ENCODE measurements at regions not wholly inside any gene's neighbourhood (a gene's known extent, or its start where the extent isn't known, plus 50 kb on each side); places are given as distances from the start of the nearest gene placed in this dataset.

GRCh38 chr13:79778741-79779460 lies 297.9 kb downstream of the NDFIP2 start:
- DNase-seq, result no peak
- peaks cover 0 to 2% (median 0%) of the 10 kb centered on the region in 3 donors for H3K27me3 Mint-ChIP-seq (ENCODE audit: low read depth in 3 of 3)
- no peaks in the 10 kb centered on the region for H3K36me3 Mint-ChIP-seq
- H3K27ac Mint-ChIP-seq, result no peak overlapping the region
- H3K4me3 Mint-ChIP-seq, result no peak overlapping the region
- H3K9me3 Mint-ChIP-seq, result no peaks in the 10 kb centered on the region
- H3K4me1 Mint-ChIP-seq, result peaks cover 4 to 7% of the 10 kb centered on the region in 2 donors

- Mint-ChIP-seq H3K4me3 (no peak overlapping the region), H3K27me3 (ENCODE audit: low read depth in 3 of 3) (no peaks in the 10 kb centered on the region), H3K27ac (no peak overlapping the region), H3K4me1 (no peaks in the 10 kb centered on the region), H3K9me3 (no peaks in the 10 kb centered on the region), H3K36me3 (no peaks in the 10 kb centered on the region)
- no peak for DNase-seq
Observed at GRCh38 chr13:79777504-79777903, 296.5 kb downstream of the NDFIP2 start.

GRCh38 chr13:79776531-79777295 lies 295.8 kb downstream of the NDFIP2 start:
- Mint-ChIP-seq H3K4me1 (no peaks in the 10 kb centered on the region), H3K27me3 (ENCODE audit: low read depth in 3 of 3) (no peaks in the 10 kb centered on the region), H3K27ac (no peak overlapping the region)

GRCh38 chr13:79775830-79776229 lies 294.9 kb downstream of the NDFIP2 start:
- H3K9me3 Mint-ChIP-seq, result peaks cover 0 to 3% (median 0%) of the 10 kb centered on the region in 6 donors
- peaks cover 0 to under 1% (median 0%) of the 10 kb centered on the region in 3 donors for H3K27me3 Mint-ChIP-seq (ENCODE audit: low read depth in 3 of 3)
- H3K4me1 Mint-ChIP-seq, result no peaks in the 10 kb centered on the region
- H3K4me3 Mint-ChIP-seq, result no peak overlapping the region
- H3K36me3 Mint-ChIP-seq, result no peaks in the 10 kb centered on the region
- peak in 1 of 3 donors; percentile 5 for DNase-seq
- no peak overlapping the region for H3K27ac Mint-ChIP-seq

More at GRCh38 chr13:79776531-79777295, 295.8 kb downstream of the NDFIP2 start:
- Mint-ChIP-seq H3K36me3 (no peaks in the 10 kb centered on the region), H3K4me3 (no peak overlapping the region), H3K9me3 (no peaks in the 10 kb centered on the region)
- no peak for DNase-seq

- Mint-ChIP-seq H3K27ac (no peak overlapping the region), H3K9me3 (peaks cover 0 to 3% (median 0%) of the 10 kb centered on the region in 6 donors), H3K4me1 (no peaks in the 10 kb centered on the region), H3K36me3 (no peaks in the 10 kb centered on the region), H3K4me3 (no peak overlapping the region), H3K27me3 (ENCODE audit: low read depth in 3 of 3) (peaks cover 0 to 2% (median 0%) of the 10 kb centered on the region in 3 donors)
- no peak for DNase-seq
Observed at GRCh38 chr13:79772811-79773210, 291.9 kb downstream of the NDFIP2 start.

GRCh38 chr13:79771493-79771892 lies 290.5 kb downstream of the NDFIP2 start:
- no peaks in the 10 kb centered on the region for H3K4me1 Mint-ChIP-seq
- H3K36me3 Mint-ChIP-seq, result no peaks in the 10 kb centered on the region
- H3K9me3 Mint-ChIP-seq, result peaks cover 0 to 3% (median 0%) of the 10 kb centered on the region in 6 donors
- H3K27me3 Mint-ChIP-seq (ENCODE audit: low read depth in 3 of 3), result peaks cover 0 to 2% (median 0%) of the 10 kb centered on the region in 3 donors
- no peak overlapping the region for H3K4me3 Mint-ChIP-seq
- H3K27ac Mint-ChIP-seq, result no peak overlapping the region
- no peak for DNase-seq

- no peaks in the 10 kb centered on the region for H3K4me1 Mint-ChIP-seq
- peaks cover 0 to 3% (median 0%) of the 10 kb centered on the region in 6 donors for H3K9me3 Mint-ChIP-seq
- H3K27me3 Mint-ChIP-seq (ENCODE audit: low read depth in 3 of 3), result peaks cover 0 to 2% (median 0%) of the 10 kb centered on the region in 3 donors
- DNase-seq, result no peak
- H3K27ac Mint-ChIP-seq, result no peak overlapping the region
- no peaks in the 10 kb centered on the region for H3K36me3 Mint-ChIP-seq
- no peak overlapping the region for H3K4me3 Mint-ChIP-seq
Observed at GRCh38 chr13:79770056-79770455, 289.1 kb downstream of the NDFIP2 start.

GRCh38 chr13:79767126-79767525 lies 286.2 kb downstream of the NDFIP2 start:
- no peaks in the 10 kb centered on the region for H3K36me3 Mint-ChIP-seq

GRCh38 chr13:79765331-79765730 lies 284.4 kb downstream of the NDFIP2 start:
- Mint-ChIP-seq H3K27ac (no peak overlapping the region), H3K27me3 (ENCODE audit: low read depth in 3 of 3) (no peaks in the 10 kb centered on the region), H3K4me1 (no peaks in the 10 kb centered on the region), H3K36me3 (no peaks in the 10 kb centered on the region), H3K9me3 (peaks cover 0 to 10% (median 4%) of the 10 kb centered on the region in 6 donors), H3K4me3 (no peak overlapping the region)
- no peak for DNase-seq

More at GRCh38 chr13:79767126-79767525, 286.2 kb downstream of the NDFIP2 start:
- no peak overlapping the region for H3K27ac Mint-ChIP-seq
- H3K4me3 Mint-ChIP-seq, result no peak overlapping the region
- H3K27me3 Mint-ChIP-seq (ENCODE audit: low read depth in 3 of 3), result peaks cover 0 to 2% (median 0%) of the 10 kb centered on the region in 3 donors
- DNase-seq, result no peak
- H3K4me1 Mint-ChIP-seq, result no peaks in the 10 kb centered on the region
- peaks cover 0 to 6% (median 0%) of the 10 kb centered on the region in 6 donors for H3K9me3 Mint-ChIP-seq

- Mint-ChIP-seq H3K27me3 (ENCODE audit: low read depth in 3 of 3) (peaks cover 0 to 4% (median 2%) of the 10 kb centered on the region in 3 donors), H3K27ac (no peak overlapping the region), H3K9me3 (peaks cover 0 to 3% (median 0%) of the 10 kb centered on the region in 6 donors), H3K4me3 (no peak overlapping the region), H3K36me3 (no peaks in the 10 kb centered on the region), H3K4me1 (no peaks in the 10 kb centered on the region)
- DNase-seq, result no peak
Observed at GRCh38 chr13:79749984-79750551, 269.1 kb downstream of the NDFIP2 start.

- no peak overlapping the region for H3K27ac Mint-ChIP-seq
- peaks cover 0 to 5% (median 2%) of the 10 kb centered on the region in 3 donors for H3K27me3 Mint-ChIP-seq (ENCODE audit: low read depth in 3 of 3)
- H3K4me1 Mint-ChIP-seq, result no peaks in the 10 kb centered on the region
- DNase-seq, result no peak
- H3K4me3 Mint-ChIP-seq, result no peak overlapping the region
- no peaks in the 10 kb centered on the region for H3K36me3 Mint-ChIP-seq
- peaks cover 0 to 3% (median 0%) of the 10 kb centered on the region in 6 donors for H3K9me3 Mint-ChIP-seq
Observed at GRCh38 chr13:79749566-79749965, 268.6 kb downstream of the NDFIP2 start.

- Mint-ChIP-seq H3K27ac (no peak overlapping the region), H3K4me1 (no peaks in the 10 kb centered on the region), H3K36me3 (no peaks in the 10 kb centered on the region), H3K27me3 (ENCODE audit: low read depth in 3 of 3) (peaks cover 0 to 3% (median 2%) of the 10 kb centered on the region in 3 donors), H3K4me3 (no peak overlapping the region), H3K9me3 (peaks cover 0 to 3% (median 0%) of the 10 kb centered on the region in 6 donors)
- no peak for DNase-seq
Observed at GRCh38 chr13:79745081-79745480, 264.1 kb downstream of the NDFIP2 start.

GRCh38 chr13:79742923-79743322 lies 262.0 kb downstream of the NDFIP2 start:
- H3K4me3 Mint-ChIP-seq, result no peak overlapping the region
- peaks cover 0 to 3% (median 2%) of the 10 kb centered on the region in 3 donors for H3K27me3 Mint-ChIP-seq (ENCODE audit: low read depth in 3 of 3)
- peaks cover 0 to 3% (median 0%) of the 10 kb centered on the region in 6 donors for H3K9me3 Mint-ChIP-seq
- no peaks in the 10 kb centered on the region for H3K36me3 Mint-ChIP-seq
- no peak for DNase-seq
- no peaks in the 10 kb centered on the region for H3K4me1 Mint-ChIP-seq
- no peak overlapping the region for H3K27ac Mint-ChIP-seq

GRCh38 chr13:79740991-79741390 lies 260.0 kb downstream of the NDFIP2 start:
- peaks cover 0 to 3% (median under 1%) of the 10 kb centered on the region in 3 donors for H3K27me3 Mint-ChIP-seq (ENCODE audit: low read depth in 3 of 3)
- H3K4me3 Mint-ChIP-seq, result no peak overlapping the region
- H3K4me1 Mint-ChIP-seq, result no peaks in the 10 kb centered on the region
- no peak overlapping the region for H3K27ac Mint-ChIP-seq
- H3K36me3 Mint-ChIP-seq, result no peaks in the 10 kb centered on the region
- H3K9me3 Mint-ChIP-seq, result peaks cover 0 to 8% (median 0%) of the 10 kb centered on the region in 6 donors
- no peak for DNase-seq

Data from immature natural killer cell (primary cell).